GM12874 (cell line): ENCODE measurements at regions not wholly inside any gene's neighbourhood (a gene's known extent, or its start where the extent isn't known, plus 50 kb on each side); places are given as distances from the start of the nearest gene placed in this dataset.

Experiments used
- CTCF ChIP-seq: IDR thresholded peaks from 2 replicates; pipeline ENCODE4 v1.5.1; 2011; ENCODE audit warnings: low read depth, mild to moderate bottlenecking, control low read depth, low read length, moderate library complexity; ENCODE audit not compliant: insufficient read depth

- no peak for TF ChIP-seq CTCF
Observed at GRCh38 chr5:93088592-93089389, 492.2 kb downstream of the NR2F1-AS1 start.

- TF ChIP-seq CTCF: no peak
Observed at GRCh38 chr5:93087326-93087725, 493.7 kb downstream of the NR2F1-AS1 start.

- no peak for TF ChIP-seq CTCF
Observed at GRCh38 chr5:93082981-93083380, 498.0 kb downstream of the NR2F1-AS1 start.

GRCh38 chr5:93079046-93079445 is 502.0 kb downstream of the NR2F1-AS1 start:
- no peak for TF ChIP-seq CTCF

GRCh38 chr5:93078082-93079038 is 502.7 kb downstream of the NR2F1-AS1 start:
- no peak for TF ChIP-seq CTCF

- no peak for TF ChIP-seq CTCF
Observed at GRCh38 chr5:93076566-93076965, 504.5 kb downstream of the NR2F1-AS1 start.

- TF ChIP-seq CTCF: no peak
Observed at GRCh38 chr5:93076096-93076495, 504.9 kb downstream of the NR2F1-AS1 start.
